ENCODE measurements at regions not wholly inside any gene's neighbourhood (a gene's known extent, or its start where the extent isn't known, plus 50 kb on each side); places are given as distances from the start of the nearest gene placed in this dataset.

- TF ChIP-seq CTCF (IDR thresholded peaks at IDR 0.05) (no peak), POLR2A (IDR thresholded peaks at IDR 0.05; ENCODE audit: low read depth) (no peak), POLR2AphosphoS5 (IDR thresholded peaks at IDR 0.05) (no peak)
Observed at GRCh38 chr11:25633230-25633629, 698.7 kb upstream of the ANO3 start.
